IMR-90 (cell line): ENCODE measurements at regions not wholly inside any gene's neighbourhood (a gene's known extent, or its start where the extent isn't known, plus 50 kb on each side); places are given as distances from the start of the nearest gene placed in this dataset.

ENCODE experiments used
- ATAC-seq: fragments of 200-7000 bp; cut with Tn5 transposase; 2 replicates; pipeline ENCODE4 v1.9.1; 2020; ENCODE audit warnings: low read depth, mild to moderate bottlenecking, moderate library complexity
- BruUV-seq: library from RNA; stranded (reverse); fragments of 400-500 nt; replicated peaks from 2 replicates; lab custom pipeline; 2021; lab: Mats Ljungman, UMichigan
- CTCF ChIA-PET: fragments of 300-600 bp; formaldehyde crosslinking; extraction: SDS; loops from one replicate; lab custom pipeline; 2021; ENCODE audit warnings: antibody characterized with exemption; lab: Yijun Ruan, JAX
- POLR2A ChIA-PET: fragments of 300-600 bp; sonication (Branson Sonifier 250); formaldehyde crosslinking; loops from one replicate; lab custom pipeline; 2022; ENCODE audit warnings: antibody characterized with exemption; ENCODE audit not compliant: unreplicated experiment; lab: Charles Lee
- DNase-seq: peaks from one replicate; pipeline ENCODE4 v3.0.0; 2013
- H2AFZ ChIP-seq: replicated peaks from 2 replicates; pipeline ENCODE3; 2013; ENCODE audit warnings: low read length, mild to moderate bottlenecking; ENCODE audit not compliant: poor library complexity
- H2AK5ac ChIP-seq: 2 replicates; pipeline ENCODE4 v1.6.1; 2013; ENCODE audit warnings: low read depth, low read length, inconsistent platforms
- H2AK9ac ChIP-seq: replicated peaks from 2 replicates; pipeline ENCODE3; 2013; ENCODE audit warnings: mild to moderate bottlenecking, low read depth, low read length, moderate library complexity; ENCODE audit not compliant: poor library complexity
- H2BK120ac ChIP-seq: 2 replicates; pipeline ENCODE4 v1.6.1; 2013; ENCODE audit warnings: low read depth, low read length, inconsistent platforms
- H2BK15ac ChIP-seq: 3 replicates; pipeline ENCODE4 v1.6.1; 2013; ENCODE audit warnings: low read depth, low read length, inconsistent platforms
- H2BK20ac ChIP-seq: 2 replicates; pipeline ENCODE4 v1.6.1; 2013; ENCODE audit warnings: low read depth, mild to moderate bottlenecking, inconsistent platforms, low read length, moderate library complexity
- H2BK5ac ChIP-seq: 2 replicates; pipeline ENCODE4 v1.6.1; 2013; ENCODE audit warnings: mild to moderate bottlenecking, low read depth, low read length, inconsistent platforms; ENCODE audit not compliant: poor library complexity, severe bottlenecking
- H3K14ac ChIP-seq: replicated peaks from 2 replicates; pipeline ENCODE4 v1.6.1; 2013; ENCODE audit warnings: low read depth, low read length, inconsistent platforms
- H3K18ac ChIP-seq: 2 replicates; pipeline ENCODE4 v1.6.1; 2013; ENCODE audit warnings: low read depth, low read length, control low read depth
- H3K23ac ChIP-seq: 2 replicates; pipeline ENCODE4 v1.6.1; 2013; ENCODE audit warnings: low read depth, low read length, inconsistent platforms
- H3K27ac ChIP-seq: 2 replicates; pipeline ENCODE4 v1.5.1; 2013; ENCODE audit warnings: mild to moderate bottlenecking, control low read depth, low read length; ENCODE audit not compliant: insufficient read depth
- H3K27me3 ChIP-seq: 2 replicates; pipeline ENCODE4 v1.6.1; 2013; ENCODE audit warnings: low read length; ENCODE audit not compliant: control insufficient read depth, insufficient read depth
- H3K36me3 ChIP-seq: 2 replicates; pipeline ENCODE4 v1.6.1; 2013; ENCODE audit warnings: low read length, mixed read lengths; ENCODE audit not compliant: control insufficient read depth, insufficient read depth
- H3K4ac ChIP-seq: 2 replicates; pipeline ENCODE4 v1.6.1; 2013; ENCODE audit warnings: low read depth, low read length, inconsistent platforms
- H3K4me1 ChIP-seq: 2 replicates; pipeline ENCODE4 v1.6.1; 2013; ENCODE audit warnings: low read length, mixed read lengths; ENCODE audit not compliant: control insufficient read depth, insufficient read depth
- H3K4me2 ChIP-seq: 2 replicates; pipeline ENCODE4 v1.6.1; 2013; ENCODE audit warnings: low read depth, mild to moderate bottlenecking, control low read depth, low read length, moderate library complexity
- H3K4me3 ChIP-seq: 2 replicates; pipeline ENCODE4 v1.5.1; 2013; ENCODE audit warnings: low read depth, mild to moderate bottlenecking, control low read depth, low read length, moderate library complexity; ENCODE audit not compliant: insufficient read depth
- H3K56ac ChIP-seq: 2 replicates; pipeline ENCODE4 v1.6.1; 2013; ENCODE audit warnings: low read length, inconsistent platforms; ENCODE audit not compliant: insufficient read depth; ENCODE audit errors: extremely low read depth
- H3K79me1 ChIP-seq, 2 experiments: 2 replicates each; pipeline ENCODE4 v1.6.1; 2013; ENCODE audit warnings: low read length in 2 of 2, inconsistent platforms in 1 of 2, low read depth in 1 of 2
- H3K9ac ChIP-seq: 2 replicates; pipeline ENCODE4 v1.6.1; 2013; ENCODE audit warnings: low read depth, low read length, control low read depth
- H3K9me1 ChIP-seq: 2 replicates; pipeline ENCODE4 v1.6.1; 2013; ENCODE audit warnings: low read length, inconsistent platforms; ENCODE audit not compliant: insufficient read depth
- H3K9me3 ChIP-seq: 2 replicates; pipeline ENCODE4 v1.6.1; 2013; ENCODE audit warnings: low read length; ENCODE audit not compliant: control insufficient read depth, insufficient read depth
- H4K20me1 ChIP-seq: 2 replicates; pipeline ENCODE4 v1.6.1; 2013; ENCODE audit warnings: low read length, inconsistent platforms; ENCODE audit not compliant: insufficient read depth
- H4K5ac ChIP-seq: 2 replicates; pipeline ENCODE4 v1.6.1; 2013; ENCODE audit warnings: mild to moderate bottlenecking, low read depth, low read length, control low read depth
- H4K8ac ChIP-seq, 2 experiments: 2 replicates each; pipeline ENCODE4 v1.6.1; 2013; ENCODE audit warnings: low read depth in 2 of 2, low read length in 2 of 2, control low read depth in 1 of 2, inconsistent platforms in 1 of 2
- H4K91ac ChIP-seq: 2 replicates; pipeline ENCODE4 v1.6.1; 2013; ENCODE audit warnings: low read depth, low read length, inconsistent platforms; ENCODE audit not compliant: insufficient read depth
- BHLHE40 ChIP-seq: fragments of 150-350 bp; IDR thresholded peaks from 2 replicates; pipeline ENCODE4 v1.6.1; 2016; ENCODE audit warnings: mild to moderate bottlenecking, low read depth, low read length
- FOS ChIP-seq: fragments of 150-350 bp; IDR thresholded peaks from 2 replicates; pipeline ENCODE4 v1.6.1; 2016; ENCODE audit warnings: low read depth, low read length
- MXI1 ChIP-seq: IDR thresholded peaks from 2 replicates; pipeline ENCODE4 v1.6.1; 2012; ENCODE audit warnings: low read depth, mild to moderate bottlenecking, low read length, moderate library complexity, borderline replicate concordance
- NFE2L2 ChIP-seq: fragments of 150-350 bp; IDR thresholded peaks from 2 replicates; pipeline ENCODE4 v1.6.1; 2016; ENCODE audit warnings: low read depth, mild to moderate bottlenecking, low read length
- POLR2A ChIP-seq: IDR thresholded peaks from 2 replicates; pipeline ENCODE4 v1.6.1; 2012; ENCODE audit warnings: mild to moderate bottlenecking, low read depth, low read length
- WGBS, 2 experiments: methylation state at CpG; one replicate each; pipeline versions ENCODE4 v1.1.5 to v1.1.7; 2013; ENCODE audit warnings: missing lambda C conversion rate in 2 of 2; ENCODE audit not compliant: insufficient read length in 1 of 2; ENCODE audit errors: extremely low coverage in 2 of 2; 5-methylcytosine and 5-hydroxymethylcytosine counted together
- dilution Hi-C: fragments of 300-500 bp; cut with HindIII; formaldehyde crosslinking; loops from one replicate; pipeline ENCODE4 v1.14.3; 2018; ENCODE audit warnings: low sequenced_read_pairs; ENCODE audit not compliant: unreplicated experiment
- in situ Hi-C: fragments of 300-500 bp; cut with MboI; formaldehyde crosslinking; loops from 3 replicates; pipeline ENCODE4 v1.14.3; 2019; ENCODE audit warnings: low sequenced_read_pairs, inconsistent platforms, mixed read lengths
- intact Hi-C: fragments of 100-400 bp; cut with micrococcal nuclease; formaldehyde crosslinking; loops from 2 replicates; pipeline ENCODE4 v1.10.0; 2022

- H2AFZ ChIP-seq: no peak overlapping the region
- H4K20me1 ChIP-seq: no peaks in the 10 kb centered on the region
- no peak overlapping the region for H4K8ac ChIP-seq
- WGBS, 2 experiments: 97% methylated on average over 4 of the region's 10 CpGs; no CpG with 5 or more reads in 1 of the 2 experiments
- no peak overlapping the region for H2AK9ac ChIP-seq
- dilution Hi-C loops (no loop called here), intact Hi-C loops (no loop called here), in situ Hi-C loops (no loop called here)
- H2BK120ac ChIP-seq: no peak overlapping the region
- H3K23ac ChIP-seq: no peak overlapping the region
- no peaks in the 10 kb centered on the region for H3K4me1 ChIP-seq
- H4K5ac ChIP-seq: no peak overlapping the region
- no peak overlapping the region for H4K91ac ChIP-seq
- CTCF ChIA-PET: no interaction called here
- H3K9ac ChIP-seq: no peak overlapping the region
- peaks cover 12% of the 10 kb centered on the region for H3K36me3 ChIP-seq
- peaks cover 31% of the 10 kb centered on the region for H3K9me3 ChIP-seq
- TF ChIP-seq NFE2L2: no peak
- TF ChIP-seq FOS: no peak
- no peak for TF ChIP-seq POLR2A
- no peak for TF ChIP-seq BHLHE40
- TF ChIP-seq MXI1: no peak
- H3K9me1 ChIP-seq: no peaks in the 10 kb centered on the region
- DNase-seq (no peak), ATAC-seq (no peak)
- no peak overlapping the region for H3K4ac ChIP-seq
- H3K14ac ChIP-seq: no peak overlapping the region
- no peak overlapping the region for H2BK5ac ChIP-seq
- H3K56ac ChIP-seq: no peak overlapping the region
- H3K79me1 ChIP-seq: no peaks in the 10 kb centered on the region
- H2BK20ac ChIP-seq: no peak overlapping the region
- H3K4me2 ChIP-seq: no peak overlapping the region
- H3K18ac ChIP-seq: no peak overlapping the region
- H2BK15ac ChIP-seq: no peak overlapping the region
- BruUV-seq: no TSS peak
- no peak overlapping the region for H2AK5ac ChIP-seq
- no peak overlapping the region for H3K27ac ChIP-seq
- no peak overlapping the region for H3K4me3 ChIP-seq
- no peaks in the 10 kb centered on the region for H3K27me3 ChIP-seq
- POLR2A ChIA-PET: no interaction called here
These were observed 1438.6 kb downstream of the UQCRFS1 start for GRCh38 chr19:27774337-27774736.
